Neural progenitor cell (in vitro differentiated cells): ENCODE measurements at regions not wholly inside any gene's neighbourhood (a gene's known extent, or its start where the extent isn't known, plus 50 kb on each side); places are given as distances from the start of the nearest gene placed in this dataset.

Experiments
- EZH2 ChIP-seq: fragments of 200-600 bp; sonication (generic); IDR thresholded peaks from 2 replicates; pipeline ENCODE4 v1.6.1; 2017; ENCODE audit warnings: antibody characterized with exemption, mild to moderate bottlenecking, moderate library complexity
- EZH2phosphoT487 ChIP-seq: fragments of 200-600 bp; sonication (generic); IDR thresholded peaks from 2 replicates; pipeline ENCODE4 v1.6.1; 2017; ENCODE audit warnings: antibody characterized with exemption
- TF ChIP-seq, protein P1 (sequence below): fragments of 200-600 bp; sonication (generic); IDR thresholded peaks from 2 replicates; pipeline ENCODE4 v1.5.1; 2017; ENCODE audit warnings: antibody characterized with exemption, mild to moderate bottlenecking

DNA sequence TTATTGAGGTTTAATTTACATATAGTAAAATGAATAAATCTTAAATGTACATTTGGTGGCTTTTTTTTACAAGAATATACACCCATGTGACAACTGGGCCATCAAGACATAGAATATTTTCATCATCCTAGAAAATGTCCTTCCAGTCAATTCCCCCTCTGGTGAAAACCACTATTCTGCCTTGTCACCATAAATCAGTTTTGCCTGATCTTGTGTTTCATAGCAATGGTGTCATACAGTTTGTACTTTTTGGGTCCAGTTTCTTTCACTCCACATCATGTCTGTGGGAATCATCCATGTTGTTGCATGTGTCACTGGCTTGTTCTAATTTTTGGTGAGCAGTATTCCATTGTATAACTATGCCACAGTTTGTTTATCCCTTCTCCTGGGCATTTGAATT lies 133.1 kb downstream of the PDCD6IP start:
- TF ChIP-seq, protein P1, sequence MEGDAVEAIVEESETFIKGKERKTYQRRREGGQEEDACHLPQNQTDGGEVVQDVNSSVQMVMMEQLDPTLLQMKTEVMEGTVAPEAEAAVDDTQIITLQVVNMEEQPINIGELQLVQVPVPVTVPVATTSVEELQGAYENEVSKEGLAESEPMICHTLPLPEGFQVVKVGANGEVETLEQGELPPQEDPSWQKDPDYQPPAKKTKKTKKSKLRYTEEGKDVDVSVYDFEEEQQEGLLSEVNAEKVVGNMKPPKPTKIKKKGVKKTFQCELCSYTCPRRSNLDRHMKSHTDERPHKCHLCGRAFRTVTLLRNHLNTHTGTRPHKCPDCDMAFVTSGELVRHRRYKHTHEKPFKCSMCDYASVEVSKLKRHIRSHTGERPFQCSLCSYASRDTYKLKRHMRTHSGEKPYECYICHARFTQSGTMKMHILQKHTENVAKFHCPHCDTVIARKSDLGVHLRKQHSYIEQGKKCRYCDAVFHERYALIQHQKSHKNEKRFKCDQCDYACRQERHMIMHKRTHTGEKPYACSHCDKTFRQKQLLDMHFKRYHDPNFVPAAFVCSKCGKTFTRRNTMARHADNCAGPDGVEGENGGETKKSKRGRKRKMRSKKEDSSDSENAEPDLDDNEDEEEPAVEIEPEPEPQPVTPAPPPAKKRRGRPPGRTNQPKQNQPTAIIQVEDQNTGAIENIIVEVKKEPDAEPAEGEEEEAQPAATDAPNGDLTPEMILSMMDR, result no peak
- TF ChIP-seq EZH2 (no peak), EZH2phosphoT487 (no peak)
